Memory B cell (primary cell): ENCODE measurements at regions not wholly inside any gene's neighbourhood (a gene's known extent, or its start where the extent isn't known, plus 50 kb on each side); places are given as distances from the start of the nearest gene placed in this dataset.
"Not testable (repeated sequence)": the region's sequence is repeated elsewhere in the genome, so short reads cannot be mapped to it uniquely, and the experiment has no call there.

Source experiments
- ATAC-seq: fragments of 150-1000 bp; cut with Tn5 transposase; 2 replicates; pipeline ENCODE4 v1.10.0; 2021; ENCODE audit warnings: low read depth, mild to moderate bottlenecking, moderate library complexity
- DNase-seq, 2 donors: peaks; one replicate each; pipeline ENCODE4 v3.0.0; 2022; ENCODE audit warnings: low spot score in 2 of 2
- H3K27ac Mint-ChIP-seq: one replicate; pipeline ENCODE4 v1.8.0; 2022; ENCODE audit warnings: mild to moderate bottlenecking, moderate library complexity, mixed read lengths
- H3K27me3 Mint-ChIP-seq: one replicate; pipeline ENCODE4 v1.8.0; 2022; ENCODE audit warnings: mixed read lengths
- H3K36me3 Mint-ChIP-seq: one replicate; pipeline ENCODE4 v1.8.0; 2022; ENCODE audit warnings: mild to moderate bottlenecking, mixed read lengths
- H3K4me1 Mint-ChIP-seq: one replicate; pipeline ENCODE4 v1.8.0; 2022; ENCODE audit warnings: mixed read lengths
- H3K4me3 Mint-ChIP-seq: one replicate; pipeline ENCODE4 v1.8.0; 2022; ENCODE audit warnings: mild to moderate bottlenecking, moderate library complexity, mixed read lengths
- H3K9me3 Mint-ChIP-seq: one replicate; pipeline ENCODE4 v1.8.0; 2022; ENCODE audit warnings: mixed read lengths

DNA sequence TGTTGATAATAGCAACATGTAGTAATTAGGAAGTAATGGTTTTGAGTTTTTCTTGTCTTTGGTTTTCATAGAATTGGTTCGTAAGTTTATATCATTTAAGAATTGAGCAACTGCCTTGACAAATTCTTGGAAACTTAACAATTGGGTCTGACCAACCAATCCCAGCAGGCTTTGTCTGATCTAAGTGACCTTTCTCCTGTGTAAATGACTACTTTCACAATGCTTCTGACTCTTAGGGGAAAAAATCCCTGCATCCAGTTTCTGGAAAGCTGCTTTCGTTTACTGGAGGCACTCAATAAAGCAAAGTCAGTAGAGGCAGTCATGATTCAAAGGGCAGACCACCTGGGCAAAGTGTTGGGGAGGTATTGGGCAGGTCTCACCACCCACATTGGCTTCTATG is 303.6 kb upstream of the FAM78B start:
- DNase-seq (no peak), ATAC-seq (no peak)
- Mint-ChIP-seq H3K27ac (no peak overlapping the region), H3K4me1 (no peaks in the 10 kb centered on the region), H3K9me3 (peaks cover under 1% of the 10 kb centered on the region), H3K36me3 (peaks cover 3% of the 10 kb centered on the region), H3K27me3 (peaks cover 10% of the 10 kb centered on the region), H3K4me3 (no peak overlapping the region)

- peaks cover 10% of the 10 kb centered on the region for H3K27me3 Mint-ChIP-seq
- H3K27ac Mint-ChIP-seq = no peak overlapping the region
- DNase-seq = no peak
- no peaks in the 10 kb centered on the region for H3K4me1 Mint-ChIP-seq
- no peak overlapping the region for H3K4me3 Mint-ChIP-seq
- no peaks in the 10 kb centered on the region for H3K9me3 Mint-ChIP-seq
- H3K36me3 Mint-ChIP-seq = peaks cover 3% of the 10 kb centered on the region
- ATAC-seq = no peak
Measured at GRCh38 chr1:166471359-166471758, 304.6 kb upstream of the FAM78B start.

GRCh38 chr1:166479052-166479631 is 312.3 kb upstream of the FAM78B start:
- DNase-seq (peak; percentile 35 to 41), ATAC-seq (peak; percentile 27)
- H3K27ac Mint-ChIP-seq = no peak overlapping the region
- H3K9me3 Mint-ChIP-seq = no peaks in the 10 kb centered on the region
- no peaks in the 10 kb centered on the region for H3K27me3 Mint-ChIP-seq
- no peaks in the 10 kb centered on the region for H3K4me1 Mint-ChIP-seq
- no peaks in the 10 kb centered on the region for H3K36me3 Mint-ChIP-seq
- no peak overlapping the region for H3K4me3 Mint-ChIP-seq

GRCh38 chr1:166484471-166484870 is 317.7 kb upstream of the FAM78B start:
- Mint-ChIP-seq H3K36me3 (no peaks in the 10 kb centered on the region), H3K9me3 (no peaks in the 10 kb centered on the region), H3K4me1 (peaks cover 11% of the 10 kb centered on the region), H3K4me3 (no peak overlapping the region), H3K27ac (no peak overlapping the region), H3K27me3 (no peaks in the 10 kb centered on the region)
- DNase-seq (no peak), ATAC-seq (no peak)

DNA sequence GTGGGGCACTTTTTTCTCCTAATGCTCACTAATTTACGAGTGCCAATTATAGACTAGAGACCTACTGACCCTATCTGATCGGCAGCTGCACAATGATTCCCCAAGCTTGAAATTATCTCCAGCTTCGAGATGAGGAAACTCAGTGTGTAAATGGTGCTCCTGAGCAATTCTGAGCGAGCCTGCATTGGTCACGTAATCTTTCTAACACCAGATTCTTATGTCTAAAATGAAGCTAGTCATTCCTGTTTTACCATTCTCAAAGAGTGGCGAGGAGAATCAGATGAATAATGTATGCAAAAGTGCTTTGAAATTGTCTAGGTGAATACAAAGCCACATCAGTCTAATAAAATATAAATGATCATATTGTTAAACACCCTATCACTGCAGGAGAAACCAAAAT is 318.1 kb upstream of the FAM78B start:
- DNase-seq (no peak), ATAC-seq (no peak)
- H3K4me1 Mint-ChIP-seq = peaks cover 11% of the 10 kb centered on the region
- no peaks in the 10 kb centered on the region for H3K36me3 Mint-ChIP-seq
- no peak overlapping the region for H3K27ac Mint-ChIP-seq
- no peak overlapping the region for H3K4me3 Mint-ChIP-seq
- H3K27me3 Mint-ChIP-seq = no peaks in the 10 kb centered on the region
- H3K9me3 Mint-ChIP-seq = no peaks in the 10 kb centered on the region

GRCh38 chr1:166485620-166486019 is 318.8 kb upstream of the FAM78B start:
- H3K9me3 Mint-ChIP-seq = no peaks in the 10 kb centered on the region
- no peak overlapping the region for H3K27ac Mint-ChIP-seq
- H3K36me3 Mint-ChIP-seq = no peaks in the 10 kb centered on the region
- DNase-seq = no peak
- no peaks in the 10 kb centered on the region for H3K27me3 Mint-ChIP-seq
- ATAC-seq = no peak
- H3K4me1 Mint-ChIP-seq = peaks cover 11% of the 10 kb centered on the region
- H3K4me3 Mint-ChIP-seq = no peak overlapping the region

DNA sequence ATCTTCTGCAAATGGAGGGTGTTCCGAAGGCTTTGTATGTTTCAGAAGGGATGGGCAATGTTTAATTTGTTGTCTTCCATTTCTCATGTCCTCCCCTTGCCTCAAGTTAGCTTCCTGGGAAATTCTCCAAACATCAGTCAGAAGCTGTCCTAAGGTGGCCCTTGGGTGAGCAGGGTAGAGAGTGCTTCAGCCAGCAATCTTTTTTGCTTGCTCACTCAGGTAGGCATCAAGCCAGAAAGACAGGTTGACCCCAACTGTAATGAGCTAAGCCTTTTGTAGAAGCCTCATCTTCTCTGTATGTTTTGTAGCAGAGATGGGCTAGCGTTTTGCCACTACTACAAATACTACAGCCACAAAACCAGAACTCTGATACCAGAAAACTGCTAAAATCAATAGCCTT is 321.5 kb upstream of the FAM78B start:
- ATAC-seq (no peak), DNase-seq (no peak)
- H3K4me1 Mint-ChIP-seq = peaks cover 11% of the 10 kb centered on the region
- no peaks in the 10 kb centered on the region for H3K36me3 Mint-ChIP-seq
- no peak overlapping the region for H3K4me3 Mint-ChIP-seq
- peaks cover 4% of the 10 kb centered on the region for H3K27me3 Mint-ChIP-seq
- H3K27ac Mint-ChIP-seq = no peak overlapping the region
- peaks cover 4% of the 10 kb centered on the region for H3K9me3 Mint-ChIP-seq

- peaks cover 4% of the 10 kb centered on the region for H3K27me3 Mint-ChIP-seq
- peaks cover 4% of the 10 kb centered on the region for H3K9me3 Mint-ChIP-seq
- DNase-seq (no peak), ATAC-seq (no peak)
- H3K4me1 Mint-ChIP-seq = peaks cover 11% of the 10 kb centered on the region
- H3K4me3 Mint-ChIP-seq = no peak overlapping the region
- no peak overlapping the region for H3K27ac Mint-ChIP-seq
- no peaks in the 10 kb centered on the region for H3K36me3 Mint-ChIP-seq
Measured at GRCh38 chr1:166489356-166489669, 322.5 kb upstream of the FAM78B start.

DNA sequence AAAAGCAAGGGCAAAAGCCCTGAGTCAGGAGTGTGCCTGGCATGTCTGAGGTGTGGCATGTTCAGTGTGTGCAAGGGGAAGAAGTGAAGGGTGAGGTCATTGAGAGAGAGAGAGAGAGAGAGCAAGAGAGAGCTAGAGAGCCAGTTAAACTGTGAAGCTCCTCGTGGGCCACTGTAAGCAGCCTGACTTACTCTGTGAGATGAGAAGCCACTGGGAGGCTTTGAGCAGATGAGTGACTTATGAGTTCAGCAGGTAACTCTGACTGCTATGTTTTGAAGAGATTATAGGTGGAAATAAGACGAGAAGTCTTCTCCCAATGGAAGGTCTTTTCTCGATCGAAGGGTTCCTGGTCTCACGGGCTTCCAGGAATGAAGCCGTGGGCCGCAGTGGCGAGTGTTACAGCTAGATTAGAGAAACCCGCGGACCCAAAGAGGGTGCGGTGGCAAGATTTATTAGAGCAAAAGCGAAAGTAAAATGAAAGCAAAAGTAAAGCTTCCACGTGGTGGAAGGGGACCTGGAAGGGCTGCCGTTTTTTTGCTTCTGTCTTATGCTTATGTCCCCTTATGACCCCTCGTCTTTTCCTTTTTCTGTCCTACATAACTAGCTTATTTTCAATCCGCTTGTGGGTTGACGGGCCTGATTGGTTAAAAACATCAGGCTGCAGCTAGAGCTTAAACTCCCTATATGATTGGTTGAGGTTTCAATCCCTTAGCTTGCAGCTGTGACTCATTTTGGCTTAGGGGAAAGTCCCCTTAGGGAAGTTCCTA is 323.1 kb upstream of the FAM78B start:
- ATAC-seq = peak; percentile 80
- peaks cover 4% of the 10 kb centered on the region for H3K9me3 Mint-ChIP-seq
- H3K4me3 Mint-ChIP-seq = no peak overlapping the region
- DNase-seq = peak; percentile 38 to 45
- H3K27ac Mint-ChIP-seq = no peak overlapping the region
- peaks cover 11% of the 10 kb centered on the region for H3K4me1 Mint-ChIP-seq
- peaks cover 4% of the 10 kb centered on the region for H3K27me3 Mint-ChIP-seq
- no peaks in the 10 kb centered on the region for H3K36me3 Mint-ChIP-seq

DNA sequence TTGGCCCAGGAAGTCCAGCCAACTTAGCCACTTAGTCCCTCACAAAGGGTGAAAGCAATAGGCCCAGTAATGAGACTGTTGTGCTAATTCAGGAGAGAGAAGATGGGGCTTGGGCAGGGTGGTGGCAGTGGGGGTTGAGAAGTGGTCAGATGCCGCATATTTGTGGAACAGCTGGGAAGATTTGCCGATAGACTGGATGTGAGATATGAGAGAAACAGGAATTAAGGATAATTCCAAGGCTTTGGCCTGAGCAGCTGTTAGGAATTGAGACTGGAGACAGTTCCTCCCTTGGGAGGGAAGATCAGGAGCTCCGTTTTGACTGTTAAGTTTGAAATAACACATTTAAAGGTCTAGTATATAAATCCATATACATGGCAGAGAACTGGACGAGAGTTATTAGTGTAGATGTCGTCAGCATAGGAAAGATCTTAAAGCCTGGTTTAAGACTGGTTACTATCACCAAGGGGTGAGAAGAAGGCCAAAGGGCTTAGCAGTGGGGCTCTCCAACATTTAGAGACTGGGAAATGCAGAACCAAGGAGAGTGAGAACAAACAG is 323.7 kb upstream of the FAM78B start:
- H3K4me3 Mint-ChIP-seq = no peak overlapping the region
- H3K27me3 Mint-ChIP-seq = peaks cover 4% of the 10 kb centered on the region
- H3K36me3 Mint-ChIP-seq = no peaks in the 10 kb centered on the region
- peaks cover 11% of the 10 kb centered on the region for H3K4me1 Mint-ChIP-seq
- peaks cover 4% of the 10 kb centered on the region for H3K9me3 Mint-ChIP-seq
- no peak overlapping the region for H3K27ac Mint-ChIP-seq
- DNase-seq = no peak
- no peak for ATAC-seq

DNA sequence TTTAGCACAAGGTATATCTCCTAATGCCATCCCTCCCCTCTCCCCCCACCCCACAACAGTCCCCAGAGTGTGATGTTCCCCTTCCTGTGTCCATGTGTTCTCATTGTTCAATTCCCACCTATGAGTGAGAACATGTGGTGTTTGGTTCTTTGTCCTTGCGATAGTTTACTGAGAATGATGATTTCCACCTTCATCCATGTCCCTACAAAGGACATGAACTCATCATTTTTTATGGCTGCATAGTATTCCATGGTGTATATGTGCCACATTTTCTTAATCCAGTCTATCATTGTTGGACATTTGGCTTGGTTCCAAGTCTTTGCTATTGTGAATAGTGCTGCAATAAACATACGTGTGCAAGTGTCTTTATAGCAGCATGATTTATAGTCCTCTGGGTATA is 327.0 kb upstream of the FAM78B start:
- not testable (repeated sequence) for H3K36me3 Mint-ChIP-seq, H3K4me1 Mint-ChIP-seq, H3K27ac Mint-ChIP-seq, H3K4me3 Mint-ChIP-seq, H3K27me3 Mint-ChIP-seq, H3K9me3 Mint-ChIP-seq, DNase-seq, ATAC-seq

DNA sequence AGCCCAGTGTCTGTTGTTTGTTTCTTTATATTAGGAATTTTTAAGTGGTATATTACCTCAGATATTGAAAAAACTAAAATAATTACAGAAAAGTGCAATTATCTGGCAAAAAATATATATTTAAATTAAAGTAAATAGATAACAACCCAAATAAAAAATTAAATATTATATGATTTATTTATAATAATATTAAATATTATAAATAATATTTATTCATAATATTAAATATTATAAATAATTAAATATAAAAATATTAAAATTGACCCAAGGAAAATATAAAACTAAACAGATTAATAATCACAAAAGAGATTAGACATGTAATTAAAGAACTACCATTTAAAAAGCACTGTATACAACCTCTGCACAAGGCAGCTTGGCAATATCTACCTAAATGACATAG is 331.9 kb upstream of the POGK start:
- Mint-ChIP-seq H3K36me3 (peaks cover 2% of the 10 kb centered on the region), H3K9me3 (peaks cover 1% of the 10 kb centered on the region)

DNA sequence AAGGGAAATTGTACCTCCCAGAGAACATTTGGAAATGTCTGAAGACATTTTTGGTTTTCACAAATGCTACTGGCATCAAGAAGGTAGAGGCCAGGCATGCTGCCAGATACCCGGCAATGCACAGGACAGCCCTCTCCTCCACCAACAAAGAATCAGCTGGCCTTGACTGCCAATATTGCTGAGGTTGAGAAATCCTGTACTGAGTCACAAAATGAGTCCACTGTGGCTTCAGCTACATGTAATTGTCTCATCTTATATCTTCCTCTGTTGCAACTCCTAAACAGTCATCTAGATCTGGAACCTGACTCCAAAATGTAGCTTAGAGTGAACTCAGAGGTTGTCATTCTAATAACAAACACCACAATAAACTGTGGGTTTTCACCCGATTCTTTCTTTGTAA is 327.5 kb upstream of the POGK start:
- H3K36me3 Mint-ChIP-seq = peaks cover 1% of the 10 kb centered on the region
- peaks cover 2% of the 10 kb centered on the region for H3K9me3 Mint-ChIP-seq
- ATAC-seq (no peak), DNase-seq (no peak)
- no peaks in the 10 kb centered on the region for H3K27me3 Mint-ChIP-seq
- H3K4me1 Mint-ChIP-seq = peaks cover 5% of the 10 kb centered on the region
- no peak overlapping the region for H3K27ac Mint-ChIP-seq
- no peak overlapping the region for H3K4me3 Mint-ChIP-seq

More for the DNA sequence above, 331.9 kb upstream of the POGK start:
- H3K4me3 Mint-ChIP-seq = no peak overlapping the region
- no peak for DNase-seq
- peaks cover 5% of the 10 kb centered on the region for H3K4me1 Mint-ChIP-seq
- H3K27ac Mint-ChIP-seq = no peak overlapping the region
- no peaks in the 10 kb centered on the region for H3K27me3 Mint-ChIP-seq
- no peak for ATAC-seq

GRCh38 chr1:166514067-166514466 is 325.2 kb upstream of the POGK start:
- H3K27me3 Mint-ChIP-seq = no peaks in the 10 kb centered on the region

GRCh38 chr1:166527752-166528151 is 311.5 kb upstream of the POGK start:
- Mint-ChIP-seq H3K4me1 (no peaks in the 10 kb centered on the region), H3K27me3 (peaks cover 3% of the 10 kb centered on the region), H3K4me3 (no peak overlapping the region), H3K27ac (no peak overlapping the region), H3K36me3 (no peaks in the 10 kb centered on the region), H3K9me3 (peaks cover 1% of the 10 kb centered on the region)
- DNase-seq = no peak
- ATAC-seq = no peak

More at GRCh38 chr1:166514067-166514466, 325.2 kb upstream of the POGK start:
- Mint-ChIP-seq H3K36me3 (peaks cover 1% of the 10 kb centered on the region), H3K27ac (no peak overlapping the region), H3K9me3 (peaks cover 2% of the 10 kb centered on the region), H3K4me3 (no peak overlapping the region), H3K4me1 (peaks cover 5% of the 10 kb centered on the region)
- ATAC-seq (no peak), DNase-seq (no peak)
